ENCODE measurements at regions not wholly inside any gene's neighbourhood (a gene's known extent, or its start where the extent isn't known, plus 50 kb on each side); places are given as distances from the start of the nearest gene placed in this dataset.

- Histone ChIP-seq H2BK15ac (replicated peaks; ENCODE audit: low read depth) (no peak overlapping the region), H3K4me3 (ENCODE audit: low read length) (no peak overlapping the region), H2BK5ac (ENCODE audit: low read length) (no peak overlapping the region), H3K56ac (ENCODE audit: low read length) (no peak overlapping the region), H2BK120ac (ENCODE audit: low read depth, low read length) (no peak overlapping the region), H3K9ac (ENCODE audit: low read length) (no peak overlapping the region), H4K5ac (ENCODE audit: low read length) (no peak overlapping the region), H3K27ac (ENCODE audit: low read depth, low read length) (no peak overlapping the region), H3K23ac (ENCODE audit: low read length) (no peak overlapping the region), H3K4me1 (ENCODE audit: control insufficient read depth, low read depth, low read length) (no peaks in the 10 kb centered on the region), H3K79me1 (ENCODE audit: low read length) (no peaks in the 10 kb centered on the region), H4K8ac (ENCODE audit: low read depth, low read length) (no peak overlapping the region), H3K36me3 (ENCODE audit: control insufficient read depth, insufficient read depth, low read length) (no peaks in the 10 kb centered on the region), H3K4ac (ENCODE audit: low read depth, low read length) (no peak overlapping the region), H3K4me2 (ENCODE audit: low read length) (no peak overlapping the region), H3K27me3 (ENCODE audit: insufficient read depth, low read length, poor library complexity) (no peaks in the 10 kb centered on the region), H2AK5ac (ENCODE audit: low read length) (no peak overlapping the region), H3K18ac (ENCODE audit: low read length) (no peak overlapping the region), H3K79me2 (ENCODE audit: control insufficient read depth, insufficient read depth, low read length) (no peaks in the 10 kb centered on the region)
- WGBS (ENCODE audit: extremely low coverage, insufficient coverage, low lambda C conversion rate), result no CpG with 5 or more reads among the region's 4 CpGs
- peak; percentile 43 for DNase-seq
Measured at GRCh38 chr16:86714166-86714565, 135.8 kb downstream of the FOXL1 start.

GRCh38 chr16:86716649-86717048, 138.3 kb downstream of the FOXL1 start:
- H3K79me1 ChIP-seq (ENCODE audit: low read length), result no peaks in the 10 kb centered on the region
- H3K4me1 ChIP-seq (ENCODE audit: control insufficient read depth, low read depth, low read length), result no peaks in the 10 kb centered on the region
- WGBS (ENCODE audit: extremely low coverage, insufficient coverage, low lambda C conversion rate), result no CpG with 5 or more reads among the region's 9 CpGs
- H2BK5ac ChIP-seq (ENCODE audit: low read length), result no peak overlapping the region
- H2BK120ac ChIP-seq (ENCODE audit: low read depth, low read length), result no peak overlapping the region
- no peak overlapping the region for H3K4me3 ChIP-seq (ENCODE audit: low read length)
- no peak overlapping the region for H3K27ac ChIP-seq (ENCODE audit: low read depth, low read length)
- no peaks in the 10 kb centered on the region for H3K79me2 ChIP-seq (ENCODE audit: control insufficient read depth, insufficient read depth, low read length)
- H4K5ac ChIP-seq (ENCODE audit: low read length), result no peak overlapping the region
- H2AK5ac ChIP-seq (ENCODE audit: low read length), result no peak overlapping the region
- H3K4me2 ChIP-seq (ENCODE audit: low read length), result no peak overlapping the region
- no peak for DNase-seq
- H3K9ac ChIP-seq (ENCODE audit: low read length), result no peak overlapping the region
- no peak overlapping the region for H2BK15ac ChIP-seq (replicated peaks; ENCODE audit: low read depth)
- no peaks in the 10 kb centered on the region for H3K27me3 ChIP-seq (ENCODE audit: insufficient read depth, low read length, poor library complexity)
- H3K56ac ChIP-seq (ENCODE audit: low read length), result no peak overlapping the region
- H3K36me3 ChIP-seq (ENCODE audit: control insufficient read depth, insufficient read depth, low read length), result no peaks in the 10 kb centered on the region
- H3K4ac ChIP-seq (ENCODE audit: low read depth, low read length), result no peak overlapping the region
- no peak overlapping the region for H4K8ac ChIP-seq (ENCODE audit: low read depth, low read length)
- H3K18ac ChIP-seq (ENCODE audit: low read length), result no peak overlapping the region
- H3K23ac ChIP-seq (ENCODE audit: low read length), result no peak overlapping the region

GRCh38 chr16:86718118-86718517, 139.8 kb downstream of the FOXL1 start:
- Histone ChIP-seq H3K56ac (ENCODE audit: low read length) (no peak overlapping the region), H3K36me3 (ENCODE audit: control insufficient read depth, insufficient read depth, low read length) (no peaks in the 10 kb centered on the region), H3K4me3 (ENCODE audit: low read length) (no peak overlapping the region), H3K4me2 (ENCODE audit: low read length) (no peak overlapping the region), H2AK5ac (ENCODE audit: low read length) (no peak overlapping the region), H3K27me3 (ENCODE audit: insufficient read depth, low read length, poor library complexity) (no peaks in the 10 kb centered on the region), H2BK15ac (replicated peaks; ENCODE audit: low read depth) (no peak overlapping the region), H3K27ac (ENCODE audit: low read depth, low read length) (no peak overlapping the region), H2BK120ac (ENCODE audit: low read depth, low read length) (no peak overlapping the region), H4K8ac (ENCODE audit: low read depth, low read length) (no peak overlapping the region), H3K9ac (ENCODE audit: low read length) (no peak overlapping the region), H3K4me1 (ENCODE audit: control insufficient read depth, low read depth, low read length) (no peaks in the 10 kb centered on the region), H3K23ac (ENCODE audit: low read length) (no peak overlapping the region), H4K5ac (ENCODE audit: low read length) (no peak overlapping the region), H3K79me2 (ENCODE audit: control insufficient read depth, insufficient read depth, low read length) (no peaks in the 10 kb centered on the region), H3K4ac (ENCODE audit: low read depth, low read length) (no peak overlapping the region), H2BK5ac (ENCODE audit: low read length) (no peak overlapping the region), H3K18ac (ENCODE audit: low read length) (no peak overlapping the region), H3K79me1 (ENCODE audit: low read length) (no peaks in the 10 kb centered on the region)
- DNase-seq, result peak; percentile 25
- whole genome bisulfite sequencing (ENCODE audit: extremely low coverage, insufficient coverage, low lambda C conversion rate), result no CpG with 5 or more reads among the region's 9 CpGs

- no peaks in the 10 kb centered on the region for H3K27me3 ChIP-seq (ENCODE audit: insufficient read depth, low read length, poor library complexity)
- no peak overlapping the region for H3K4me3 ChIP-seq (ENCODE audit: low read length)
- no peak overlapping the region for H4K5ac ChIP-seq (ENCODE audit: low read length)
- no peak overlapping the region for H3K18ac ChIP-seq (ENCODE audit: low read length)
- H2BK5ac ChIP-seq (ENCODE audit: low read length), result no peak overlapping the region
- H3K79me2 ChIP-seq (ENCODE audit: control insufficient read depth, insufficient read depth, low read length), result no peaks in the 10 kb centered on the region
- DNase-seq, result no peak
- H3K4me2 ChIP-seq (ENCODE audit: low read length), result no peak overlapping the region
- WGBS (ENCODE audit: extremely low coverage, insufficient coverage, low lambda C conversion rate), result no CpG with 5 or more reads among the region's 5 CpGs
- no peak overlapping the region for H4K8ac ChIP-seq (ENCODE audit: low read depth, low read length)
- H3K4me1 ChIP-seq (ENCODE audit: control insufficient read depth, low read depth, low read length), result no peaks in the 10 kb centered on the region
- H2AK5ac ChIP-seq (ENCODE audit: low read length), result no peak overlapping the region
- H2BK120ac ChIP-seq (ENCODE audit: low read depth, low read length), result no peak overlapping the region
- H3K23ac ChIP-seq (ENCODE audit: low read length), result no peak overlapping the region
- H3K4ac ChIP-seq (ENCODE audit: low read depth, low read length), result no peak overlapping the region
- no peak overlapping the region for H3K9ac ChIP-seq (ENCODE audit: low read length)
- H2BK15ac ChIP-seq (replicated peaks; ENCODE audit: low read depth), result no peak overlapping the region
- H3K56ac ChIP-seq (ENCODE audit: low read length), result no peak overlapping the region
- H3K79me1 ChIP-seq (ENCODE audit: low read length), result no peaks in the 10 kb centered on the region
- H3K36me3 ChIP-seq (ENCODE audit: control insufficient read depth, insufficient read depth, low read length), result no peaks in the 10 kb centered on the region
- H3K27ac ChIP-seq (ENCODE audit: low read depth, low read length), result no peak overlapping the region
Measured at GRCh38 chr16:86722970-86723369, 144.6 kb downstream of the FOXL1 start.

- H3K4me3 ChIP-seq (ENCODE audit: low read length), result no peak overlapping the region
- H2AK5ac ChIP-seq (ENCODE audit: low read length), result no peak overlapping the region
- H2BK120ac ChIP-seq (ENCODE audit: low read depth, low read length), result no peak overlapping the region
- H3K36me3 ChIP-seq (ENCODE audit: control insufficient read depth, insufficient read depth, low read length), result no peaks in the 10 kb centered on the region
- H3K27me3 ChIP-seq (ENCODE audit: insufficient read depth, low read length, poor library complexity), result no peaks in the 10 kb centered on the region
- no peak overlapping the region for H3K9ac ChIP-seq (ENCODE audit: low read length)
- H4K8ac ChIP-seq (ENCODE audit: low read depth, low read length), result no peak overlapping the region
- H3K18ac ChIP-seq (ENCODE audit: low read length), result no peak overlapping the region
- no peaks in the 10 kb centered on the region for H3K79me2 ChIP-seq (ENCODE audit: control insufficient read depth, insufficient read depth, low read length)
- no CpG with 5 or more reads among the region's 10 CpGs for WGBS (ENCODE audit: extremely low coverage, insufficient coverage, low lambda C conversion rate)
- no peak overlapping the region for H2BK15ac ChIP-seq (replicated peaks; ENCODE audit: low read depth)
- no peak overlapping the region for H4K5ac ChIP-seq (ENCODE audit: low read length)
- no peaks in the 10 kb centered on the region for H3K4me1 ChIP-seq (ENCODE audit: control insufficient read depth, low read depth, low read length)
- H3K79me1 ChIP-seq (ENCODE audit: low read length), result no peaks in the 10 kb centered on the region
- no peak overlapping the region for H3K56ac ChIP-seq (ENCODE audit: low read length)
- DNase-seq, result peak; percentile 57
- no peak overlapping the region for H2BK5ac ChIP-seq (ENCODE audit: low read length)
- no peak overlapping the region for H3K23ac ChIP-seq (ENCODE audit: low read length)
- H3K4ac ChIP-seq (ENCODE audit: low read depth, low read length), result no peak overlapping the region
- no peak overlapping the region for H3K27ac ChIP-seq (ENCODE audit: low read depth, low read length)
- no peak overlapping the region for H3K4me2 ChIP-seq (ENCODE audit: low read length)
Measured at GRCh38 chr16:86723689-86724088, 145.3 kb downstream of the FOXL1 start.

- no peaks in the 10 kb centered on the region for H3K36me3 ChIP-seq (ENCODE audit: control insufficient read depth, insufficient read depth, low read length)
- no peak overlapping the region for H3K56ac ChIP-seq (ENCODE audit: low read length)
- H3K79me1 ChIP-seq (ENCODE audit: low read length), result no peaks in the 10 kb centered on the region
- H3K79me2 ChIP-seq (ENCODE audit: control insufficient read depth, insufficient read depth, low read length), result no peaks in the 10 kb centered on the region
- H3K4me3 ChIP-seq (ENCODE audit: low read length), result no peak overlapping the region
- H2AK5ac ChIP-seq (ENCODE audit: low read length), result no peak overlapping the region
- WGBS (ENCODE audit: extremely low coverage, insufficient coverage, low lambda C conversion rate), result no CpG with 5 or more reads among the region's 10 CpGs
- no peak overlapping the region for H2BK120ac ChIP-seq (ENCODE audit: low read depth, low read length)
- H3K27ac ChIP-seq (ENCODE audit: low read depth, low read length), result no peak overlapping the region
- H2BK15ac ChIP-seq (replicated peaks; ENCODE audit: low read depth), result no peak overlapping the region
- no peaks in the 10 kb centered on the region for H3K4me1 ChIP-seq (ENCODE audit: control insufficient read depth, low read depth, low read length)
- H3K18ac ChIP-seq (ENCODE audit: low read length), result no peak overlapping the region
- no peak for DNase-seq
- no peak overlapping the region for H3K4me2 ChIP-seq (ENCODE audit: low read length)
- H3K27me3 ChIP-seq (ENCODE audit: insufficient read depth, low read length, poor library complexity), result no peaks in the 10 kb centered on the region
- no peak overlapping the region for H4K5ac ChIP-seq (ENCODE audit: low read length)
- no peak overlapping the region for H3K9ac ChIP-seq (ENCODE audit: low read length)
- no peak overlapping the region for H3K4ac ChIP-seq (ENCODE audit: low read depth, low read length)
- H4K8ac ChIP-seq (ENCODE audit: low read depth, low read length), result no peak overlapping the region
- no peak overlapping the region for H2BK5ac ChIP-seq (ENCODE audit: low read length)
- H3K23ac ChIP-seq (ENCODE audit: low read length), result no peak overlapping the region
Measured at GRCh38 chr16:86725401-86725800, 147.1 kb downstream of the FOXL1 start.
